Parathyroid adenoma (tissue), 2 donors: ENCODE measurements at regions not wholly inside any gene's neighbourhood (a gene's known extent, or its start where the extent isn't known, plus 50 kb on each side); places are given as distances from the start of the nearest gene placed in this dataset.

Experiments
- H2AFZ ChIP-seq: fragments of 300-600 bp; sonication (generic); one replicate; pipeline ENCODE4 v1.7.0; 2017; ENCODE audit warnings: antibody characterized with exemption, mild to moderate bottlenecking
- H3K27ac ChIP-seq: fragments of 300-600 bp; sonication (generic); one replicate; pipeline ENCODE4 v1.7.0; 2017
- H3K27me3 ChIP-seq: fragments of 300-600 bp; sonication (generic); one replicate; pipeline ENCODE4 v1.7.0; 2017; ENCODE audit warnings: low read length; ENCODE audit not compliant: control insufficient read depth, insufficient read depth
- H3K36me3 ChIP-seq: fragments of 300-600 bp; sonication (generic); one replicate; pipeline ENCODE4 v1.7.0; 2017; ENCODE audit warnings: low read length; ENCODE audit not compliant: control insufficient read depth, insufficient read depth
- H3K4me1 ChIP-seq: fragments of 300-600 bp; sonication (generic); one replicate; pipeline ENCODE4 v1.7.0; 2017; ENCODE audit warnings: control low read depth
- H3K4me2 ChIP-seq: fragments of 300-600 bp; sonication (generic); one replicate; pipeline ENCODE4 v1.7.0; 2017; ENCODE audit warnings: low read length
- H3K4me3 ChIP-seq: fragments of 300-600 bp; sonication (generic); one replicate; pipeline ENCODE4 v1.7.0; 2017; ENCODE audit warnings: low read depth, low read length
- H3K79me2 ChIP-seq: fragments of 300-600 bp; sonication (generic); one replicate; pipeline ENCODE4 v1.7.0; 2017; ENCODE audit warnings: control low read depth
- H3K9ac ChIP-seq: fragments of 300-600 bp; sonication (generic); one replicate; pipeline ENCODE4 v1.7.0; 2017; ENCODE audit warnings: mild to moderate bottlenecking
- H3K9me3 ChIP-seq: fragments of 300-600 bp; sonication (generic); one replicate; pipeline ENCODE4 v1.7.0; 2017; ENCODE audit warnings: low read length; ENCODE audit not compliant: control insufficient read depth
- TF ChIP-seq, protein P1 (sequence below): fragments of 300-600 bp; sonication (generic); IDR thresholded peaks from one replicate; pipeline ENCODE4 v1.7.0; 2017; ENCODE audit warnings: antibody characterized with exemption, mild to moderate bottlenecking
- donor health status: primary hyperparathyroidism.

DNA sequence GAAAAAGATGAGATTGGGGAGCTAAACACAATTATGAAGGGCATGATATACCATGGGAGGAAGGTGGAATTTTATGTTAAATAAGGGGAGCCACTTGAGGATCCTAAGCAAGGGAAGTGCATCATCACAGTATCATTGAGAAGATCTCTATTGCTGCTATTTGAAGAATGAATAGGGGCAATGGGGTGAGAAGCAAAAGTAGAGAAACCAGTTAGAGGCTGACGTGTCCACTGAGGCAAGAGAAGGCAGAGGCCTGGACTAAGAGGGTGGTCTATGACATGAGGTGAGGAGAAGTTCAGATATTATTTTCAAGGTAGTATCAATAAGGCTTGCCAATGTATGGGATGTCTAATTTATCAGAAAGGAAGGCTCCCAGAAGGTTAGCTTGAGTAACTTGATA lies 111.6 kb downstream of the TENT5A start:
- Histone ChIP-seq H3K36me3 (no peaks in the 10 kb centered on the region), H3K4me1 (no peaks in the 10 kb centered on the region)
- TF ChIP-seq, protein P1, sequence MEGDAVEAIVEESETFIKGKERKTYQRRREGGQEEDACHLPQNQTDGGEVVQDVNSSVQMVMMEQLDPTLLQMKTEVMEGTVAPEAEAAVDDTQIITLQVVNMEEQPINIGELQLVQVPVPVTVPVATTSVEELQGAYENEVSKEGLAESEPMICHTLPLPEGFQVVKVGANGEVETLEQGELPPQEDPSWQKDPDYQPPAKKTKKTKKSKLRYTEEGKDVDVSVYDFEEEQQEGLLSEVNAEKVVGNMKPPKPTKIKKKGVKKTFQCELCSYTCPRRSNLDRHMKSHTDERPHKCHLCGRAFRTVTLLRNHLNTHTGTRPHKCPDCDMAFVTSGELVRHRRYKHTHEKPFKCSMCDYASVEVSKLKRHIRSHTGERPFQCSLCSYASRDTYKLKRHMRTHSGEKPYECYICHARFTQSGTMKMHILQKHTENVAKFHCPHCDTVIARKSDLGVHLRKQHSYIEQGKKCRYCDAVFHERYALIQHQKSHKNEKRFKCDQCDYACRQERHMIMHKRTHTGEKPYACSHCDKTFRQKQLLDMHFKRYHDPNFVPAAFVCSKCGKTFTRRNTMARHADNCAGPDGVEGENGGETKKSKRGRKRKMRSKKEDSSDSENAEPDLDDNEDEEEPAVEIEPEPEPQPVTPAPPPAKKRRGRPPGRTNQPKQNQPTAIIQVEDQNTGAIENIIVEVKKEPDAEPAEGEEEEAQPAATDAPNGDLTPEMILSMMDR, result no peak

DNA sequence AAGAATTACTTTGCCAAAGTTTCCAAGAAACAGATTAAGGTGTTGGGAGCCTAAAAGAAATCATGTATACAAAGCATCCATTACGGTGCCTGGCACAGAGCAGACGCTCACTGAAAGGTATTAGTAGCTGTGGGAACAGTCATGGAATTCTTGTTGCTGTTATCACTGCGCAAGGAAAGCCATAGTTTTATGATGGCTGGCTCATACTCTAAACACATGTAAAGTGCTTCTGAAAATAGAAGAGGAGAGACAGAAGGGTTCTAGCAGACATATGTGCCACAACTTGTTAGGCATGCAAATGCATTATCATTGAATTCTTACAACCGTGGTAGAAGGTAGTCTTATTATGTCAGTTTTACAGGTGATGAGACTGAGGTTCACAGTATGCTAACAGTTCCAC lies 112.4 kb downstream of the TENT5A start:
- Histone ChIP-seq H3K36me3 (no peaks in the 10 kb centered on the region), H3K4me2 (no peak overlapping the region), H2AFZ (no peak overlapping the region)

More for the DNA sequence above, 111.6 kb downstream of the TENT5A start:
- Histone ChIP-seq H3K27ac (no peak overlapping the region), H3K4me2 (no peak overlapping the region), H3K9ac (no peak overlapping the region), H3K79me2 (no peaks in the 10 kb centered on the region), H3K4me3 (no peak overlapping the region), H2AFZ (no peak overlapping the region), H3K27me3 (no peaks in the 10 kb centered on the region), H3K9me3 (no peaks in the 10 kb centered on the region)

DNA sequence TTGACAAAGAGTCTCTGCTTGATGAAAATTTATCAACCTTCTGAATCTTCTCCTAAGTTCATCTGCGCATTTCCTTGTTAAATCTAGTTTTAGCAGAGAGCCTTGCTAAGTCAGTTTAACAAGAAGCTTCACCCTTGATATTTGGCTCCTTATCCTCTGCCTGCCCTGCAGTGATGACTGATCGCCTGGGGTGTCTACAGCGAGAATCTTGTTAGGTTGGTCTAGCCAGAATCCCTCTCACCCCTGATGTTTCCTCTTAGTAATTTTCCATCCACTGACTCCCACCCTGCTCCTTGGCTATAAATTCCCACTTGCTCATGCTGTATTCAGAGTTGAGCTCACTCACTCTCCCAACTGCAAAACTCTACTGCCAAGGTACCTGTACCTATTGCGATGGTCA lies 114.1 kb downstream of the TENT5A start:
- TF ChIP-seq, protein P1, result no peak
- Histone ChIP-seq H3K27ac (no peak overlapping the region), H2AFZ (no peak overlapping the region), H3K36me3 (no peaks in the 10 kb centered on the region), H3K4me3 (no peak overlapping the region), H3K27me3 (no peaks in the 10 kb centered on the region), H3K9ac (no peak overlapping the region), H3K4me2 (no peak overlapping the region), H3K9me3 (no peaks in the 10 kb centered on the region), H3K4me1 (no peaks in the 10 kb centered on the region), H3K79me2 (no peaks in the 10 kb centered on the region)

More for the DNA sequence above, 112.4 kb downstream of the TENT5A start:
- H3K9me3 ChIP-seq, result no peaks in the 10 kb centered on the region
- H3K9ac ChIP-seq, result no peak overlapping the region
- no peaks in the 10 kb centered on the region for H3K4me1 ChIP-seq
- H3K4me3 ChIP-seq, result no peak overlapping the region
- H3K27ac ChIP-seq, result no peak overlapping the region
- TF ChIP-seq, protein P1, result no peak
- H3K79me2 ChIP-seq, result no peaks in the 10 kb centered on the region
- no peaks in the 10 kb centered on the region for H3K27me3 ChIP-seq

DNA sequence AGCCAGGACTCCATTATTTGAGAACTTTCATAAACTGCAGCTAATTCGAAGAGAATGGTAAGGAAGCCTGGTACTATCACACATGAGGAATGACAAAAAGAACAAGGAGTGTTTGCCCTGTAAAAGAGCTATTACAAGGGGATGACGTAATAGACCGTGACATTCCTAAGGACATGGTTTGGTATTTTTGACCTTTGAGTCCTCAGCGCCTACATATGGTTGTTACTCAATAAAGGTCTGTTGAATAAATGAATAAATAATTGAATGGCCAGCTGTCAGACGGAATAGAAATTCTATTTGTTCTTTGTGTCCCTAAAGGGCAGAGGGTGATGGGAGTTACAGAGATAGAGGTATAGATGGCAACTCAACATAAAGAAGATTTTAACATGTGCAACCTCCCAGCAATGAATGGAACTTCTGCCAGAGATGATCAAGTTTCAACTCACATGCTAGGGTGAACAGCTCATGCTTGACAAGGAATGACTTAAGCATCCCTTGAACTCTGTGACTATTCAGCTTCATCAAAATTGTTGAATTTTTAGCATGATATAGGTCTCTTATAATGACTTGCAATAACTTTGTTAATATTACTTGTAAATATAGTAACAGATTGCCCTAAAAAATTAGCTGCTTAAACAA lies 115.4 kb downstream of the TENT5A start:
- H3K36me3 ChIP-seq, result no peaks in the 10 kb centered on the region
- no peaks in the 10 kb centered on the region for H3K27me3 ChIP-seq
- H3K79me2 ChIP-seq, result no peaks in the 10 kb centered on the region
- H3K9me3 ChIP-seq, result no peaks in the 10 kb centered on the region
- TF ChIP-seq, protein P1, result no peak
- no peak overlapping the region for H3K4me3 ChIP-seq
- no peak overlapping the region for H2AFZ ChIP-seq
- no peaks in the 10 kb centered on the region for H3K4me1 ChIP-seq
- H3K27ac ChIP-seq, result no peak overlapping the region
- H3K4me2 ChIP-seq, result no peak overlapping the region
- H3K9ac ChIP-seq, result no peak overlapping the region
